Adipocyte (in vitro differentiated cells): ENCODE measurements at regions not wholly inside any gene's neighbourhood (a gene's known extent, or its start where the extent isn't known, plus 50 kb on each side); places are given as distances from the start of the nearest gene placed in this dataset.

Experiments
- DNase-seq: peaks from one replicate; pipeline ENCODE4 v3.0.0-alpha.2; 2015; ENCODE audit warnings: low read depth
- H3K27me3 ChIP-seq: replicated peaks from 2 replicates; pipeline ENCODE4 v1.7.0; 2013; ENCODE audit warnings: mild to moderate bottlenecking, low read length, moderate library complexity; ENCODE audit not compliant: control insufficient read depth, insufficient read depth
- H3K36me3 ChIP-seq: 2 replicates; pipeline ENCODE4 v1.7.0; 2013; ENCODE audit warnings: low read length, mild to moderate bottlenecking, moderate library complexity; ENCODE audit not compliant: control insufficient read depth, insufficient read depth, severe bottlenecking
- H3K4me1 ChIP-seq: 2 replicates; pipeline ENCODE4 v1.7.0; 2013; ENCODE audit warnings: mild to moderate bottlenecking, low read length, moderate library complexity; ENCODE audit not compliant: control insufficient read depth, insufficient read depth
- H3K4me3 ChIP-seq: 2 replicates; pipeline ENCODE4 v1.7.0; 2013; ENCODE audit warnings: mild to moderate bottlenecking, low read length, moderate library complexity
- H3K9ac ChIP-seq: 2 replicates; pipeline ENCODE4 v1.7.0; 2013; ENCODE audit warnings: mild to moderate bottlenecking, low read length, moderate library complexity
- H3K9me3 ChIP-seq: 2 replicates; pipeline ENCODE4 v1.7.0; 2013; ENCODE audit warnings: mild to moderate bottlenecking, low read length, moderate library complexity; ENCODE audit not compliant: control insufficient read depth

DNA sequence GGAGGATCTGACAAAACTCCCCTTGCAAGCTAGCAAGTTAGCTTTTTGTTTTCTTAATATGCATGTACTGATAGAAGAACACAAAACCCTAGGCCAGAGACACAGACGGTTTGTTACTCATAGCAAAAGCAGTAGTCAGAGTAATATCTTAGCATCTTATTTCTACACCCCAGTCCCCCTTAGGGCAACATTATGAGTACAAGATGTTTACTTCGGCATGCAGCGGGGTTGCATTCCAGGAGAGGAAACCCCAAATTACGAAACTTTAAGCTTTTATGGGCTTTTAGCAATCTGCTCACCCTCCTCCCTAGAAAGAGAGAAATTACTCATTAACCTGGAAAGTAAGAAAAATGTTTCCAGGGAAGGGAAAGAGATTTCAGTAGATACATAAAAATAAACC, 1286.9 kb downstream of the EPHA7 start:
- no peak for DNase-seq
- H3K4me3 ChIP-seq, result no peak overlapping the region
- H3K9ac ChIP-seq, result no peak overlapping the region
- H3K27me3 ChIP-seq, result peaks cover 5% of the 10 kb centered on the region
- H3K36me3 ChIP-seq, result no peaks in the 10 kb centered on the region
- H3K4me1 ChIP-seq, result no peaks in the 10 kb centered on the region
- no peaks in the 10 kb centered on the region for H3K9me3 ChIP-seq

DNA sequence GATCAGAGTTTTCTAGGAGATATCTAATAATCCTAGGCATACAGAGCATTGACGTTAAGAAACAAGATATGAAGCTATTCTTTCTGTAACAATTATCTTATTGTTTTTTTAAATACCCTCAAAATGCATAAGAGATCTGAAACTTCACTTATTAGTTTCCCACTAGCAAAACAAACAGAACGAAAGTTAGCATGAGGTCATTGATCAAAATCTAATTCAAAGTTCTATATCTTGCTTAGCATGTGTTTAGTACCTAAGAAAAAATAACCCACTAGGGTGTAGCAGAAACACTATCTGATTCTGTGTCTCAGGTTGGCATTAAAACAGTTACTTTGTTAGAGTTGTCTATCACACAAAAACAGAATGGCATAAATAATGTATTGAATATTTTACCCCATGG, 1288.4 kb downstream of the EPHA7 start:
- Histone ChIP-seq H3K9me3 (no peaks in the 10 kb centered on the region), H3K4me3 (no peak overlapping the region), H3K4me1 (no peaks in the 10 kb centered on the region), H3K27me3 (peaks cover 6% of the 10 kb centered on the region), H3K9ac (no peak overlapping the region), H3K36me3 (no peaks in the 10 kb centered on the region)
- DNase-seq, result no peak

DNA sequence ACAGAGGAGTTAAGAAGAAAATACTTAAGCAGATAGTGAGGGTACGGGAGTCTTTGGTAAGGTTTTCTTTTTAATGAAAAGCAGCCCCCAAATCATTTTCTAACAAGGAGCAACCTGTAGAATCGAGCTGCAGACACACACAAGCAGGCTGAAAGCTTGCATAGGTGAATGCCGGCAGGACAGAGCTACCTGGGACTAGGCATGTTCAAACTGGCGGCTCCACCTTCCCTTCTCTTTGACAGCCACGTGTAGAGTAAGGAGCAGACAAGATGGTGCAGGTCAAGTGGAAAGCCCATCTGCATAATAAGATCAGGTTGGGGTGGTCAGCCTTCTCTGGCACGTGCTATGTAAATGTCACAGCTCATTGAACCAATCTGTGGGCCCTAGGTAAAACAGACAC, 1292.4 kb downstream of the EPHA7 start:
- no peaks in the 10 kb centered on the region for H3K9me3 ChIP-seq
- no peak for DNase-seq
- H3K9ac ChIP-seq, result no peak overlapping the region
- H3K4me3 ChIP-seq, result no peak overlapping the region
- H3K4me1 ChIP-seq, result no peaks in the 10 kb centered on the region
- peaks cover 6% of the 10 kb centered on the region for H3K27me3 ChIP-seq
- no peaks in the 10 kb centered on the region for H3K36me3 ChIP-seq

DNA sequence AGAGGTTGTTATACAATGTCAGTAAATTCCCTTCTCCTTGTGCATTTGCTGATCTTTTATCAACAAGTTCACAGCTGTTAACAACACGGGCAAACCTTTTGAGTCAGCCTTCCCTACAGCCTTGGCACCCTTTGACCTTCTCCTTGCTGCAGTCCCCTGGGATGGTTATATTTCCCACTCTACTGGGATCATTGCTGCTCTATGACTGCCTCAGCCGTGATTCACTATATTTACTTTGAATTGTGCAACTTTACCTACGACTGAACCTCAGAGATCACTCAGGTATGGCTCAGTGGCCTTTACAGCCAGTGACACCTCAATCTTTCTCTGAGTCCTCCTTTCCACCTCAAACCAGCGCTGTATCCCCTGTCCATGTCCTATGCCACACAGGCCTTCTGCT, 1293.3 kb downstream of the EPHA7 start:
- H3K9ac ChIP-seq, result no peak overlapping the region
- H3K9me3 ChIP-seq, result no peaks in the 10 kb centered on the region
- no peak for DNase-seq
- H3K36me3 ChIP-seq, result no peaks in the 10 kb centered on the region
- H3K4me1 ChIP-seq, result no peaks in the 10 kb centered on the region
- peaks cover 6% of the 10 kb centered on the region for H3K27me3 ChIP-seq
- H3K4me3 ChIP-seq, result no peak overlapping the region

DNA sequence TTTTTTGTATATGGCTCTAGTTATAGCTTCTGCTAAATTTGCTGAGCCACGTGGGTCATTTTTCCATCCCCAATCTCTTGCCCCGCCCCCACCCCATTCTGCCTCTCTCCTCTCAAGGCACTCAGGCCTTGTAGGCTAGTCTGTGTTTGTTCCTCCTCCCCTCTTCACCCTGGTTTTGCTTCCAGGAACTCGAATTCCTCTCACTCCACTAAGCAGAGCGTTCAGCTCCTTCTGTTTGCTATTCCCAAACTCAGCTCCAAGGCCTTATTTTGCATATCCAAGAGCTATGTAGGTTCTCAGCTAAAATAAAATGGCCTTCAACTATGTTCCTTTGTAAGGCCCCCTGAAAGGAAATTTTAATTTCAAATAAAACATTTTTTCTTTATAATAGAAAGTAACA, 1293.7 kb downstream of the EPHA7 start:
- DNase-seq, result no peak
- no peaks in the 10 kb centered on the region for H3K4me1 ChIP-seq
- no peaks in the 10 kb centered on the region for H3K36me3 ChIP-seq
- H3K9ac ChIP-seq, result no peak overlapping the region
- peaks cover 6% of the 10 kb centered on the region for H3K27me3 ChIP-seq
- no peaks in the 10 kb centered on the region for H3K9me3 ChIP-seq
- H3K4me3 ChIP-seq, result no peak overlapping the region

DNA sequence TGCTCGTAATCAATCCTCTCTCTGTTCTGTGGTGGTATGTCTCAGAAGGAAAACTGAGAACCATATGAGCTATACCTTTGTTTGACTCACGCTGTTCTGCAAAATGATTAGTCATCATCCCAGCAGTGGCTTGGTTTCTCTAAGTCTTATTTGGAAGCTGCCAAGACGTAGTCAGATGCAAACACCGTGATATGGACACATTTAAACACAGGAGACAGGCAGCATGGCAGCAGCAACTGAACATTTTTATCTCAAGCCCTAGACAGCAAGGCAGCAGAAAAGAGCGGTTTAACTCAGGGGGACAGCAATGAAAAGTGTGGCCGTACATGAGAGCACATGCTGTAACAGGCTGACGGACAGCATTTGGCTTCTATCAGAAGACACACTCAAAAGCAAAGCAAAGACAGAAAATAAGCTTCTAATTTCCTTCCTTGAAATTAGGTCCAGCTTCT, 1295.1 kb downstream of the EPHA7 start:
- DNase-seq, result no peak
- Histone ChIP-seq H3K36me3 (no peaks in the 10 kb centered on the region), H3K4me1 (no peaks in the 10 kb centered on the region), H3K9ac (no peak overlapping the region), H3K27me3 (peaks cover 6% of the 10 kb centered on the region), H3K9me3 (no peaks in the 10 kb centered on the region), H3K4me3 (no peak overlapping the region)

DNA sequence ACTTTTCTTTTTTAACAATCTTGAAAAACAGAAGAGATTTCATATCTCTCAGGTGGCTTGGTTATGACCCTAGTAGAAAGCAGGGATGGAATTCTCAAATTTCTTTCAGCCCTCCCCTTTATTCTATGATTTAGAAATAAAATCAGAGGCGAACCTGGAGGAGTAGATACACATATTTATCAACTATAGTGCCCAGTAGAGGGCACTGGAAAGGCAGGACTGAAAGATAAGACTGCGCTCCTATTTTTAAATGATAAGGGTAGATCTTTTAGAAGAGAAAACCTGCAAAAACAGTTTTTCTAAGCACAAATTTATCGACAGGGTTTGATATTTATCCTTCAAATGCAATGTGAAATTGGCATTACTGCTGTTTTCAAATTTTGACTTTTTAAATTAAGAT, 1296.6 kb downstream of the EPHA7 start:
- no peaks in the 10 kb centered on the region for H3K9me3 ChIP-seq
- no peaks in the 10 kb centered on the region for H3K36me3 ChIP-seq
- no peak overlapping the region for H3K9ac ChIP-seq
- no peaks in the 10 kb centered on the region for H3K4me1 ChIP-seq
- no peak for DNase-seq
- peaks cover 4% of the 10 kb centered on the region for H3K27me3 ChIP-seq
- no peak overlapping the region for H3K4me3 ChIP-seq

DNA sequence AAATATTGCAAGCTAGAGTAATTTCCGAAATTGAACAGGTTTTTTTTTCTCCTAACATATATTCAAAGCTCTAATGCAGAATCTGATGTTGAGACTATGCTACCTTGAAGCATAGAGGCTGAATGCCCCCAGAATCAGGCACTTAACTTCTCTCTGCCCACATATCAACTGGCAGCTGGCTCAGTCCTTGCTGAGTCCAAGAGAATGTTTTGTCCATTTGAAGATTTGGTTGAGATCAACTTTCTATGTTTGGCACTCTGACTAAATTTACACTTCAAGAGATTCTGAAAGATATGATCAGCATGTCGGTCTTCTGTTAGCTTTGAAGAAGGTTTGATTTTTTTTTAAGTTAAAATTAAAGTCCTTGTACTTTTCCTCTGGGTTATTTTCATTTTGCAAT, 1298.1 kb downstream of the EPHA7 start:
- no peaks in the 10 kb centered on the region for H3K4me1 ChIP-seq
- no peaks in the 10 kb centered on the region for H3K27me3 ChIP-seq
- no peak for DNase-seq
- no peaks in the 10 kb centered on the region for H3K36me3 ChIP-seq
- H3K9me3 ChIP-seq, result no peaks in the 10 kb centered on the region
- no peak overlapping the region for H3K4me3 ChIP-seq
- no peak overlapping the region for H3K9ac ChIP-seq

DNA sequence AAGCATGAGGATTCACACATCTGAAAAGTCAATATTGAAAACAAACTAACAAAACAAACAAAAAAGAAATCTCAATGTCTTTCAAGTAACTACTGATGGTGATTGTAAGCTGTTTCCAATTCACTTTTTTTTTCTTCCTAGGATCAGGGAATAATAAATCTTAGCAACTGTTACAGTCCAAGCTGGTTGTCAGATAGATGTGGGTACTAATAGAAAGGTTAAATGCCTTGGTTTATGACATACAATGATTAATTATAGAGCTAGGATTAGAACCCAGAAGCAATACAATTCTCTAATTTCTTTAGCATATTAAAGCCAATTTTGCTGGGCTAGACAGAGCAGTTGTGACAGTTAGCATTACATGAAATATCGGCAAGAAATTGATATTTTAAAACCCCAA, 1301.6 kb downstream of the EPHA7 start:
- Histone ChIP-seq H3K27me3 (no peaks in the 10 kb centered on the region), H3K9me3 (no peaks in the 10 kb centered on the region), H3K4me1 (peaks cover 12% of the 10 kb centered on the region), H3K4me3 (no peak overlapping the region), H3K36me3 (no peaks in the 10 kb centered on the region), H3K9ac (no peak overlapping the region)
- no peak for DNase-seq

DNA sequence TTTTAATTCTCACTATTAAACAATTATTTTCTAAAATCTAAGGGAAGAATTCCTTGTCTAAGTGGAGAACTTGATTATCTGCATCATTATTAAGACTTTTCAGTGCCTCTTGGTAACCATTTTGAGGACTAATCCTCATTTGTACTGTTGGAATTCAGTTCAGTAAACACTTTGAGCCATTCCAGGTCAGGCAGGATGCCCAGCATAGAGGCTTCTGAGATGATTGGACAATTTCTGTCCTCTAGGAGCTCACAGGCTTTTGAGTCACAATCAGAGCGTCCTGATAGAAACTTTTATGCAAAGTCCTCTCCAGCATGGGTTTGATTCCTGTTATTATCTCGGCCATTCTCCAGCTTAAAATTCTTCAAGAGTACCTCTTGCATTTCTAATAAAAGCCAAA, 1304.6 kb downstream of the EPHA7 start:
- Histone ChIP-seq H3K27me3 (no peaks in the 10 kb centered on the region), H3K4me3 (no peak overlapping the region), H3K9ac (no peak overlapping the region), H3K36me3 (no peaks in the 10 kb centered on the region), H3K9me3 (no peaks in the 10 kb centered on the region), H3K4me1 (peaks cover 12% of the 10 kb centered on the region)
- no peak for DNase-seq

DNA sequence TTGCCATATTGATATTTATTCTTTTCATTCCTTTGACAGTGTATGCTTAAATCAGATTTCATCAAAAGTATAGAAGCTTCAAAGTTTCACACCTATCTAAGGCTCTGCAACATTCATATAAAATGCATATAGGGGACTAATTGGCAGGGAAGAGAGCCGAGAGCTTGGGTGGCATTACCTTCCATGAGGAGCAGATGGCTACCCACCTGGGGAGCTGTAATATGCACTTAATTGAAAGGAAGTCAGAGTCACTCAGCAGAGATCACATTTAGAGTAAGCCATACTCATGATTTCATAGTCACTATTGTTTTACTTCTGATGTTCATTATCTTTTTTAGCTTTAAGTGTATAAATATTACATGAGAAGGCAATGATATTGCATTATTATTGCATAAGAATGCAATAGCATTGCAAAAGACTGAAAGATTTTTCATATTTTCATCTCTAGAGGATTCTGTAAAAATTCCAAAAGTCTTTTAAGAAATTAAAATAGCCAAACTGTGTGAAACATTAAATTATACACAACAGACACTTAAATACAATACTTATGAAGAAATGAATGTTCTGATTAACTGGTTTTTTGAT, 1305.2 kb downstream of the EPHA7 start:
- no peaks in the 10 kb centered on the region for H3K9me3 ChIP-seq
- H3K27me3 ChIP-seq, result no peaks in the 10 kb centered on the region
- no peak overlapping the region for H3K9ac ChIP-seq
- no peaks in the 10 kb centered on the region for H3K36me3 ChIP-seq
- no peak overlapping the region for H3K4me3 ChIP-seq
- peaks cover 12% of the 10 kb centered on the region for H3K4me1 ChIP-seq
- DNase-seq, result no peak

DNA sequence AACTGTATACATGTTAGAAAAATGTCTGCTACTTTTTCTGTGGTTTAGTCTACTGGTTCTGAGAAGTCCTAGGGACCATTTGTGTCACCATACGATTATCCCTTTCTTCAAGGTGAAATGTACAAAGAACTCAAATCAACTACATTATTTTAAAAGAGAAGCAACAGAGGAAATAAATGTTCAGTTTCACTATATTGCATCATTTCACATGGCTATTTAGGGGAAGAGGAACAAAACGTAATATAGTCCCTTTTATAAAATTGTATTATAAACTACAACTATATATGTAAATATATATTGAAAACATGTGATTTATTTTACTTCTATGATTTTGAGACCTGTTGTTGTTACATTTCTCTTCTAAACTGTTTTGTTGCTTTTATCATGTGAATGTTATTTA, 1308.0 kb downstream of the EPHA7 start:
- H3K27me3 ChIP-seq, result no peaks in the 10 kb centered on the region
- H3K36me3 ChIP-seq, result no peaks in the 10 kb centered on the region
- no peak for DNase-seq
- peaks cover 12% of the 10 kb centered on the region for H3K4me1 ChIP-seq
- H3K9ac ChIP-seq, result no peak overlapping the region
- no peak overlapping the region for H3K4me3 ChIP-seq
- no peaks in the 10 kb centered on the region for H3K9me3 ChIP-seq
